GM21619 (cell line): ENCODE measurements at regions not wholly inside any gene's neighbourhood (a gene's known extent, or its start where the extent isn't known, plus 50 kb on each side); places are given as distances from the start of the nearest gene placed in this dataset.
"Not testable (repeated sequence)": the region's sequence is repeated elsewhere in the genome, so short reads cannot be mapped to it uniquely, and the experiment has no call there.

Experiments used
- ATAC-seq: cut with Tn5 transposase; IDR thresholded peaks from one replicate; pipeline ENCODE4 v1.9.1; 2021; ENCODE audit not compliant: unreplicated experiment

DNA sequence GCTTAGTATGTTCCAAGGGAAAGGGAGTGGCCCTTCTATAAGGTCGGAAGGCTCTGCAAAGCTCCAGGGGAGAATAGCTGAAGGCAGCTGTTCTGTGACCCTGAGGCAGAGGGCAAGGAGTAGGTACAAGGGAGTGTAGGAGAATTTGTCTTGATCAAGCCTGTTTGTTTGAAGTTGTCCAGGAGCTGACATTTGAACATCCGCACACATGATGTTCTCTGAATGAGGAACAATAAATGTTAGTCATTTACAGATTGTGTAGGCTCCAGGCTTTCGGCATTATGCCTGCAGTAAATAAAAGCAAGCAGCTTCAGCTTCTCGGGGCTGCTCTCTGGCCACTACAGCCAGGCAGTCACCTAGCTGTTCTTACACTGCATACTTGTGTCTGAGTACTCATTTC, 52.7 kb downstream of the CTAGE6 start:
- not testable (repeated sequence) for ATAC-seq

DNA sequence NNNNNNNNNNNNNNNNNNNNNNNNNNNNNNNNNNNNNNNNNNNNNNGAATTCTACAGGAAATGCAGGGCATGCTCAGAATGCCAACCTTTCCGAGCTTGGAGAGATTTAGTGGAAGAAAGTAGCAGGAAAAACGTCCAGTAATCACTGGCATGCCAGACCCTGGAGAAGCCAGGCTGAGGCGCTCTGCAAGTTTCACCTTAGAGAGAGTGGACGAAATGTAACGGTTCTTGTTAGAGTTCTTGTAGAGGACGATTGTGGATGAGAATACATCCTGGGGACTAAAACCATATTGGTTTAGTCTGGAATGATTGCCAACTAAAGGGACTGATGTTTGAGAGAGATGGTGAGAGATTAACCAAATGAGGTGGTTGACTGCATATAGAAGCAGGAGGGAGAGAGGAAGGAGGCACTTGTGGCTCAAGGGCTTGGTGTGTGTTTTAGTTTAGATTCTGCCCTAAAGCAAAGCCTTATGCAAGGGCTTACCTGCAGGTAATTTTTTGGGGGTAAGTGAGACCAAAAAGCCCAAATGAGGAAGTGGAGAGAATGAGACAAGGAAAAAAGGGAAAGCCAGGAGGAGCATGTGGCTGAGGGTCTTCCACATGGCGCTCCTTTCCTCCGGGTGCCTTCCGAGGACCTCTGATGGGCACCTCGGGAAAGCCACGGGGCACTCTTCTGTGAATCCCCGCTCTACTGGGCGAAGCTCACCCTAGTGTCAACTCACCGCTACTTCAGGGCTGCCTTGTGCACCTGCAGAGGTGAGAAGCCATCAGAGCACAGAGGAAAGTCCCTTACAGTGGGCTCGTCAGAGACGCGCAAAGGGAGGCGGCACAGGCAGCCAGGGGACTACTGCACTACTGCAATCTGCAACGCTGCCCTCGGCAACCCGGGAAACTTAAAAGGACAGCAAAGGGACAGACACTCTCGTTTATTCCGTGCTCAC, 56.5 kb downstream of the CTAGE6 start:
- peak; percentile 99 for ATAC-seq
